Lung (tissue), 11 donors: ENCODE measurements at regions not wholly inside any gene's neighbourhood (a gene's known extent, or its start where the extent isn't known, plus 50 kb on each side); places are given as distances from the start of the nearest gene placed in this dataset.
A peak's percentile ranks its signal among the peaks of the same experiment; 100 is the strongest.
"Not testable (repeated sequence)": the region's sequence is repeated elsewhere in the genome, so short reads cannot be mapped to it uniquely, and the experiment has no call there.

Source experiments
- ATAC-seq: fragments of 200-7000 bp; cut with Tn5 transposase; one replicate; pipeline ENCODE4 v1.9.1; 2020; ENCODE audit warnings: moderate number of reproducible peaks; ENCODE audit not compliant: insufficient read depth, low FRiP score
- DNase-seq, 3 donors: peaks; one replicate each; pipeline ENCODE4 v3.0.0-alpha.2; 2013 to 2017
- H3K27ac ChIP-seq, 2 donors: one replicate each; pipeline ENCODE4 v1.5.1; 2013; ENCODE audit warnings: mild to moderate bottlenecking in 2 of 2, moderate library complexity in 2 of 2, control low read depth in 1 of 2, inconsistent platforms in 1 of 2, low read depth in 1 of 2, low read length in 1 of 2
- H3K27me3 ChIP-seq, 3 donors: one replicate each; pipeline ENCODE4 v1.5.1; 2013; ENCODE audit warnings: low read length in 2 of 3; ENCODE audit not compliant: control insufficient read depth in 3 of 3, insufficient read depth in 3 of 3
- H3K36me3 ChIP-seq, 4 donors: one replicate each; pipeline ENCODE4 v1.5.1; 2013; ENCODE audit warnings: low read length in 4 of 4, mild to moderate bottlenecking in 1 of 4, moderate library complexity in 1 of 4; ENCODE audit not compliant: control insufficient read depth in 4 of 4, insufficient read depth in 4 of 4
- H3K4me1 ChIP-seq, 5 donors: one replicate each; pipeline ENCODE4 v1.5.1; 2013; ENCODE audit warnings: low read length in 5 of 5, mild to moderate bottlenecking in 2 of 5, moderate library complexity in 1 of 5; ENCODE audit not compliant: control insufficient read depth in 5 of 5, insufficient read depth in 5 of 5
- H3K4me3 ChIP-seq: one replicate; pipeline ENCODE4 v1.5.1; 2013; ENCODE audit warnings: mild to moderate bottlenecking, control low read depth, moderate library complexity
- H3K9ac ChIP-seq, 2 donors: one replicate each; pipeline ENCODE4 v1.5.1; 2013; ENCODE audit warnings: low read length in 2 of 2, control low read depth in 1 of 2; ENCODE audit not compliant: insufficient read depth in 1 of 2
- H3K9me3 ChIP-seq, 4 donors: one replicate each; pipeline ENCODE4 v1.5.1; 2013; ENCODE audit warnings: low read length in 3 of 4, mild to moderate bottlenecking in 1 of 4, moderate library complexity in 1 of 4; ENCODE audit not compliant: control insufficient read depth in 4 of 4, insufficient read depth in 3 of 4
- CTCF ChIP-seq: IDR thresholded peaks from 2 replicates; pipeline ENCODE4 v1.5.1; 2012; ENCODE audit warnings: mild to moderate bottlenecking; ENCODE audit errors: control extremely low read depth, extremely low read depth
- WGBS, 2 donors: extraction: QIAGEN DNeasy Blood & Tissue Kit; methylation state at CpG; one replicate each; pipeline ENCODE4 v1.1.7; 2013; 5-methylcytosine and 5-hydroxymethylcytosine counted together
- donor health status: control.
- donor health status: control.
- donor health status: Bipolar disorder and iron deficiency.
- donor health status: healthy.
- donor health status: DM: yes; HTN: yes; CAD: no.

GRCh38 chr7:3117488-3118231, 74.0 kb upstream of the CARD11 start:
- Histone ChIP-seq H3K4me1 (peaks cover 0 to 5% (median 2%) of the 10 kb centered on the region in 5 donors), H3K9ac (no peak overlapping the region), H3K4me3 (no peak overlapping the region), H3K27ac (no peak overlapping the region), H3K27me3 (no peaks in the 10 kb centered on the region), H3K36me3 (no peaks in the 10 kb centered on the region), H3K9me3 (peaks cover 0 to 19% (median 7%) of the 10 kb centered on the region in 4 donors)
- TF ChIP-seq CTCF, result no peak
- 12 to 32% methylated on average over 8 of the region's 8 CpGs for WGBS, 2 donors
- ATAC-seq (no peak), DNase-seq (peak in 1 of 3 donors; percentile 22)

GRCh38 chr7:3119352-3119927, 75.8 kb upstream of the CARD11 start:
- H3K4me1 ChIP-seq, H3K36me3 ChIP-seq, DNase-seq, H3K9ac ChIP-seq, ATAC-seq, H3K27ac ChIP-seq, H3K4me3 ChIP-seq, H3K27me3 ChIP-seq, H3K9me3 ChIP-seq: not testable (repeated sequence)
- 84 to 93% methylated on average over 9 of the region's 9 CpGs for WGBS, 2 donors

- Histone ChIP-seq H3K4me3 (no peak overlapping the region), H3K9me3 (peaks cover 0 to 9% (median 3%) of the 10 kb centered on the region in 4 donors), H3K4me1 (peaks cover 0 to 5% (median 0%) of the 10 kb centered on the region in 5 donors), H3K27me3 (no peaks in the 10 kb centered on the region), H3K36me3 (no peaks in the 10 kb centered on the region), H3K9ac (no peak overlapping the region), H3K27ac (no peak overlapping the region)
- no peak for TF ChIP-seq CTCF
- WGBS, 2 donors, result 76 to 86% methylated on average over 3 of the region's 3 CpGs
- DNase-seq, result no peak
- no peak for ATAC-seq
These were observed 76.3 kb upstream of the CARD11 start for GRCh38 chr7:3119963-3120362.

- no peak overlapping the region for H3K27ac ChIP-seq
- 80 to 94% methylated on average over 3 of the region's 3 CpGs for WGBS, 2 donors
- no peaks in the 10 kb centered on the region for H3K27me3 ChIP-seq
- no peak for TF ChIP-seq CTCF
- H3K9me3 ChIP-seq, result peaks cover 0 to 9% (median 3%) of the 10 kb centered on the region in 4 donors
- DNase-seq (no peak), ATAC-seq (no peak)
- no peak overlapping the region for H3K4me3 ChIP-seq
- peaks cover 0 to 5% (median 0%) of the 10 kb centered on the region in 5 donors for H3K4me1 ChIP-seq
- no peak overlapping the region for H3K9ac ChIP-seq
- no peaks in the 10 kb centered on the region for H3K36me3 ChIP-seq
These were observed 76.8 kb upstream of the CARD11 start for GRCh38 chr7:3120513-3120912.
